IPS DF 4.7 (cell line): ENCODE measurements at regions not wholly inside any gene's neighbourhood (a gene's known extent, or its start where the extent isn't known, plus 50 kb on each side); places are given as distances from the start of the nearest gene placed in this dataset.

Experiments used
- DNase-seq: peaks from one replicate; pipeline ENCODE4 v3.0.0-alpha.2; 2013; ENCODE audit warnings: low spot score; ENCODE audit errors: extremely low read depth

- no peak for DNase-seq
Observed at GRCh38 chr18:2301316-2301715, 270.0 kb downstream of the METTL4 start.

- DNase-seq = no peak
Observed at GRCh38 chr18:2302012-2302411, 269.3 kb downstream of the METTL4 start.

GRCh38 chr18:2302628-2303516 lies 268.4 kb downstream of the METTL4 start:
- no peak for DNase-seq

- DNase-seq = no peak
Observed at GRCh38 chr18:2303517-2304238, 267.6 kb downstream of the METTL4 start.

- DNase-seq = no peak
Observed at GRCh38 chr18:2304378-2305175, 266.7 kb downstream of the METTL4 start.

GRCh38 chr18:2306606-2307005 lies 264.7 kb downstream of the METTL4 start:
- DNase-seq = no peak

GRCh38 chr18:2310886-2311285 lies 260.4 kb downstream of the METTL4 start:
- no peak for DNase-seq

- DNase-seq = no peak
Observed at GRCh38 chr18:2312440-2312839, 258.9 kb downstream of the METTL4 start.

- DNase-seq = no peak
Observed at GRCh38 chr18:2313332-2313731, 258.0 kb downstream of the METTL4 start.

- DNase-seq = no peak
Observed at GRCh38 chr18:2316082-2316750, 255.1 kb downstream of the METTL4 start.

- no peak for DNase-seq
Observed at GRCh38 chr18:2316751-2317696, 254.3 kb downstream of the METTL4 start.

- DNase-seq = no peak
Observed at GRCh38 chr18:2324459-2324858, 246.8 kb downstream of the METTL4 start.

- DNase-seq = no peak
Observed at GRCh38 chr18:2325308-2325849, 245.9 kb downstream of the METTL4 start.

- no peak for DNase-seq
Observed at GRCh38 chr18:2325933-2326332, 245.4 kb downstream of the METTL4 start.

GRCh38 chr18:2326999-2327398 lies 244.3 kb downstream of the METTL4 start:
- DNase-seq = no peak

GRCh38 chr18:2330764-2331163 lies 240.5 kb downstream of the METTL4 start:
- no peak for DNase-seq

- no peak for DNase-seq
Observed at GRCh38 chr18:2331491-2331890, 239.8 kb downstream of the METTL4 start.

- DNase-seq = no peak
Observed at GRCh38 chr18:2336690-2337392, 234.5 kb downstream of the METTL4 start.

- peak; percentile 25 for DNase-seq
Observed at GRCh38 chr18:2337552-2338141, 233.7 kb downstream of the METTL4 start.
